ENCODE measurements at regions not wholly inside any gene's neighbourhood (a gene's known extent, or its start where the extent isn't known, plus 50 kb on each side); places are given as distances from the start of the nearest gene placed in this dataset.

DNA sequence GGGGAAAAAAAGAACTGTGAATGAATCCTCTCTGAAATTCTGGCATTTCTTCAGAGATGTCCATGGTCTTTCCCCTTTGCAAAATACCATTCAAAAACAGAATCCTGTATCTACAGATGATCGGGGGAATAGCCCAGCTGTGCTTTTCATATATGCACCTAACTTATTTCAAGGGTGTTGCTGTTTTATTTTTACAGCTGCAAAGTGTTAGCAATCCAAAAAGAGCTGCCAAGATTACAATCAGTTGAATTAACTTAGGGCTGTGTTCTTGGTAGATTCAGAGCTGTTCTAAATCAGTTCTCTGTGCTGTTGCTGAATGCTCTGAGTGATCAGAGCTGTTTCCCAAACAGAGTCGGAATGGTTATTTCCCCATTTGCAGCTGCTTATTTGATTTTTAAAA is 175.7 kb upstream of the SEMA6D start:
- DNase-seq = no peak

- DNase-seq = no peak
Observed at GRCh38 chr15:47542312-47542989, 174.9 kb upstream of the SEMA6D start.

DNA sequence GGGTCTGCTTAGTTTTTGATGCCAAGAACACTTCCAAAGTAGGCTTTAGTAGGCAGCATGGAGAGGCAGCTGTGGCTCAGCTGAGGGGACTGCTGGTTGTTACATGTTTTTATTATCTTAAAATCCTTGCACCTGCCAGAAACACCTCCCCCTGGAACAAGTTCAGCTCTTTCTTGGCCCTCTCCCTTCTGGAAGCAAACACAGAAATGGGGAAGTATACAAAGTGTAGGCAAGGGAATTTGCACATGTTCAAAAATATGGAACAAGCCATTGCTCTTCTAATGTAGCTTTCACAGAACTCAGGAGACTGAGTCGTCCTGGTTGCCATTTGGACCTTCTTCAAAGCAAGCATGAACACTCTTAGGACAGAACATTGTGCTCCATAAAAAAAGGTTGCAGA is 169.1 kb upstream of the SEMA6D start:
- no peak for DNase-seq

DNA sequence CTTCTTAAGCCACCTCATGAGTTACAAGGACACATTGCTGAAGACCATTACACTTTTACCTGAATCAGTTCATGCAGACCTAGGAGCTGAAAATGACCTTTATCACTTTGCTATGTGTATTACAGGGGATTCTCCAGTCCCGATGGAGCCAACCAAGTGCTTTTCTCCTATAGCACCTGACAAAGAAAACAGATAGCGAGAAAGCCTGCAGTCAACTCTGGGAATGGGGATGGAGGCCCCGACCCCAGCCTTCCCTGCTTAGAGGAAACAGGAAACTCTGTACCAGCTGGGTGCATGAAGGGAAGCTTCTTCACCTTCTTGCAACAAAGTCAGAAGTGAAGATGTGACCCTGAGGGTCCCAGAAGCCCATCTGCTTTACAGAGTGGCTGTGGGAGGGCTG is 168.3 kb upstream of the SEMA6D start:
- DNase-seq = no peak

GRCh38 chr15:47551079-47551478 is 166.2 kb upstream of the SEMA6D start:
- DNase-seq = peak in 1 of 14 donors; percentile 1

- no peak for DNase-seq
Observed at GRCh38 chr15:47551546-47551945, 165.8 kb upstream of the SEMA6D start.

- no peak for DNase-seq
Observed at GRCh38 chr15:47552978-47553608, 164.2 kb upstream of the SEMA6D start.

GRCh38 chr15:47553947-47554346 is 163.4 kb upstream of the SEMA6D start:
- no peak for DNase-seq

DNA sequence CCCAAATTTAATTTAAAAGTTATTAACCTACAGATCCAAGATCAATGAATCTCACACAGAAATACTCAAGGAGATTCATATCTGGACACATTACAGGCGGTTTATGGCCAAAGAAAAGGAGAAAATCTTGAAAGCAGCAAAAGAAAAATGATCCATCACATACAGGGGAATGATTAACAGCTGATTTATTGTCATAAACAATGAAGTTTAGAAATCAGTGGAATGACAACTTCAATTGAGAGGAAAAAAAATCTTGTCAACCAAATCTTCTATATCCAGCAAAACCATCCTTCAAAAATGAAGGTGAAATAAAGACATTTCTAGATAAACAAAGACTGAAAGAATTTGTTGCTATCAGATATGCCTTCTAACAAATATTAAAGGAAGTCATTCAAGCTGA is 156.2 kb upstream of the SEMA6D start:
- no peak for DNase-seq

DNA sequence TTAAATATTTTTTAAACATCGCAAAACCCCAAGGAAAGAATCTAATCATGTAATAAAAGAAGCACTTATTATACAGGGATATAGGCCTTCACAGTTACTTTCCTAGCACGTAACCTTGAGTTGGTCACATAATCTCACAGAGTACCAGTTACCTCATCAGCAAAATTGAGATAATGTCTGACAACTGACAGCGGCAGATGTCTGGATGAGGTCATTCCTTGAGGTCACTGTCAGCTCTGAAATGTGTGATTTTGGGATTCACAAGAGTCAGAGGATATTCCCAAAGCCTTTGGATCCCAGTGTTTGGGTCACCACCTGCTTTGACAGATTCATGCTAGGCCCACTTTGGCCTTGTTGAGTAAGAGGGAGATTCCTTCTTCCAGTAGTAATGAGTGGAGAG is 151.4 kb upstream of the SEMA6D start:
- DNase-seq = no peak

GRCh38 chr15:47566610-47567009 is 150.7 kb upstream of the SEMA6D start:
- DNase-seq = no peak

DNA sequence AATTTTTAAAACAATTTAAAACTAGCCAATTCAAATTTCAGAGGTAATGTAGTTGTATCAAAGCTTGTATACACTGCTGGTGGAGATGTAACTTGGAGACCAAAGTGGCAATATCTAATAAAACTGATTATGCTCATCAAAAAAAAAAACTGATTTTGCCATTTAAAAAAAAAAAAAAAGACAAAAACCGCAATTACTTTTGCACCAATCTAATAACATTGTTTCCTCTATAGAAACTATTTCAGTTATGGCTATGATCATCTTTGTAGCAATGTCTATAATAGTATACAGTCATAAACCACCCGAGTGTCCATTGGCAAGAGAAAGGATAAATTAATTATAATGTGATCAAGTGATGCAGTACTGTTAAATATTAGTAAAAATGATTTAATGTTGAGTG is 149.3 kb upstream of the SEMA6D start:
- DNase-seq = no peak

DNA sequence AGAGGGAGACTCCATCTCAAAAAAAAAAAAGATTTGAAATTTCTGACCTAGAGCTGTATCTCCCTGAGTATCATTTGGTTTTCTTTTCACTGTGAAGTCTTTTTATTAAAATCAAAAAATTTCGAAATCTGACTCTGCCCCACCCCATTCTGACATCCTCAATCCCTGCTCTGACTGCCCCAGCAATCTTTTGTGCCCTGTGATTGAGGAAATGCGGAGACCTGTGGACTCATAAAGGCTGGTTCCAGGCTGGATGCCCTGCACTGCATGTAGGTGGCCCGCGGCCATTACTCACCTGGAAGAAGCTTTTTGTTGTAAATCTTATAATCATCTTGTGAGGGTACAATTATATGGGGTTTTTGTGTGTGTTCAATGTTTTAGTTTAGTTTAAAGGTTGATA is 147.3 kb upstream of the SEMA6D start:
- no peak for DNase-seq

GRCh38 chr15:47570451-47570850 is 146.9 kb upstream of the SEMA6D start:
- no peak for DNase-seq

DNA sequence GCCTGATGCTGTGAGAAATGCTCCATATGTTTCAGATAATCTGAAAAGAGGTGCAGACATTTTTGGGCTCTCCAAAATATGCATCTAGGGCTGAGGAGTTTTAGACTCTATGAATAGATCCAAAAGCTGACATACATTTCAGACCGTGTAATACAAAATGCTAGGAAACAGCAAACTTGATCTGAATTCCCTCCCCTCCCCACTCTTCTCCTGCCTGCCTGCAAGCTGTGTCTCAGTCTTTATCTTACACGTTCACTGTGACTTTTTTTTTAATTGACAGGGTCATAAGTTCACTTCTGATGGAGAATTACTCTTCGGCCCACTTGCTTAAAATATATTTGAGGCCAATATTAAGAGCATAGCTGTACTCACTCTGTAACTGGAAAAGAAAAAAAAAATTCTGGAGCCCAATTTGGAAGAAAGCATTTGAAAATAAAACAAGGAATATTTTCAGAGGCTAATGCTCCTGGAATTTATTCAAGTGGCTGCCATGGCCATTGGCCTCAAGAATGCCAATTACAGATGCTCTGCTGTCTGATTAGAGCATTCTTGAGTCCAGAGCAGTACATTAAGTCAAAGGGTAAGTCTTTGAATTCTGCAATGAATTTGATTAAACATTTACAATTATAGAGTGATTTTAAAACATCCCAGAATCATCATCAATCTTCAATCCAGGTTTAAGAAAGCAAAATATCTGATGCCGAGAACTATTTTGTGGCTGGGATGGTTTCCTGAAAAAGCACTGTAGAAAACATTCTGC is 146.2 kb upstream of the SEMA6D start:
- no peak for DNase-seq

- no peak for DNase-seq
Observed at GRCh38 chr15:47573673-47574072, 143.6 kb upstream of the SEMA6D start.

DNA sequence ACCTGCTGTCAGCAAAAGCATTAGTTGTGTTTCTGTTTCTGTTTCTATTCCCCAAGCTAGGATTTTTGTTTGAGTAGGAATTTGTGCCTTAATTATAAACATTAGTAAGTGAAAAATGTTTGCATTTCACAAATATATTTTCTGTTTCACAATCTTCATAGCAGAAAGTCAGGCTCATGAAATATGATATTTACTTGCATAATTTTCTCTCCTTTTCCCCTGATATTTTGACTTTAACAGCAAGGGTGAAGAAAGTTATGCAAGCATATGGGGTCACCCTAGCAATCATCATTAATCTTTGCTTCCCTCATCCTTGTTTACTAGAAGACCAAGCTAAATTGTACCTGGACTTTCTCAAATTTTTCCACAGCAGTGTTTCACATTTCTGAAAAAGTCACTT is 140.3 kb upstream of the SEMA6D start:
- no peak for DNase-seq

DNA sequence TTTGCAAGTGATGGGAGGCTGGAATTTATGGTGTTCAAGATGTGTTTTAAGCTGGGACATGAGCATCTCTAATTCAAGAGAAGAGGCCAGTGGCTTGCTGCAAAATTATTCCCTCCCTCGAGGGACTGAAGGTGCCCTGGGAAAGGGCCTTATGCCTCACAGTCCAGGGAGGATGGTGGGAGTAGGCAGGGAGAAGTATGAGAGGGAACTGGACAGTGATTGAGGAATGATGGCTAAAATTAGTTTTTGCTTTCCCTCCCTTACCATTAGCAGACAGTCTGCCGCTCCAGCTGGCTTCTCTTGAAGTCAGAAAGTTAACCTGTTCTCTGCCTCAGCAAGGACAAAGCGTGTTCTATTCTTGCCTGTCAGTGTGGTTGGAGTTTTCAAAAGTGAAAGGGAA is 139.8 kb upstream of the SEMA6D start:
- DNase-seq = no peak

DNA sequence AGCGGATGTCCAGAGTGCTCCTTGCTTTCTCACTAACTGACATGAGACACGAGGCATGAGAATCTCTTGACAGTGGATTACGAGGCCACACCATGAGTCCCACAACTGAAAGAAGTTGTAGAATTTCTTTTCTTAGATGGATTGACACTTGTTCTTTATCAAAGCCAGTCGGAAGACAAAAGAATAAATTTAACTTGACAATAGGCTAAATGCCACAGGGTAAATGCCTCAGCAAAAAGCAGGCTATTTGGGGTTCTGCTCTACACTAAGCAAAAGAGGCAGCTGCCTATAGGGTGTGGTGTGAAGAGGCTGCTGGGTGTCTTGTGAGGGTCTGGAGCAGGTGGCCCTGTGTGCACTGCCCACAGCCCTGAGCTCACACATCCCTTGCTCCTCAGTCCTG is 135.1 kb upstream of the SEMA6D start:
- DNase-seq = no peak

GRCh38 chr15:47584316-47584715 is 133.0 kb upstream of the SEMA6D start:
- no peak for DNase-seq

GRCh38 chr15:47586653-47587224 is 130.6 kb upstream of the SEMA6D start:
- DNase-seq = no peak

- DNase-seq = no peak
Observed at GRCh38 chr15:47587940-47588802, 129.1 kb upstream of the SEMA6D start.

- DNase-seq = no peak
Observed at GRCh38 chr15:47588958-47589357, 128.3 kb upstream of the SEMA6D start.
